A673 (cell line): ENCODE measurements at regions not wholly inside any gene's neighbourhood (a gene's known extent, or its start where the extent isn't known, plus 50 kb on each side); places are given as distances from the start of the nearest gene placed in this dataset.

Experiments
- EZH2 ChIP-seq: fragments of 200-600 bp; sonication (generic); IDR thresholded peaks from 2 replicates; pipeline ENCODE4 v1.6.1; 2017; ENCODE audit warnings: borderline replicate concordance, low read depth, mild to moderate bottlenecking, mixed read lengths, antibody characterized with exemption, low read length; ENCODE audit not compliant: poor library complexity, severe bottlenecking
- TF ChIP-seq, protein P1 (sequence below): fragments of 300-800, 200-600 bp; sonication (generic); conservative IDR thresholded peaks from 2 replicates; pipeline ENCODE4 v1.5.1; 2017; ENCODE audit warnings: low read depth, mild to moderate bottlenecking, antibody characterized with exemption, low read length, moderate library complexity, mixed read lengths

DNA sequence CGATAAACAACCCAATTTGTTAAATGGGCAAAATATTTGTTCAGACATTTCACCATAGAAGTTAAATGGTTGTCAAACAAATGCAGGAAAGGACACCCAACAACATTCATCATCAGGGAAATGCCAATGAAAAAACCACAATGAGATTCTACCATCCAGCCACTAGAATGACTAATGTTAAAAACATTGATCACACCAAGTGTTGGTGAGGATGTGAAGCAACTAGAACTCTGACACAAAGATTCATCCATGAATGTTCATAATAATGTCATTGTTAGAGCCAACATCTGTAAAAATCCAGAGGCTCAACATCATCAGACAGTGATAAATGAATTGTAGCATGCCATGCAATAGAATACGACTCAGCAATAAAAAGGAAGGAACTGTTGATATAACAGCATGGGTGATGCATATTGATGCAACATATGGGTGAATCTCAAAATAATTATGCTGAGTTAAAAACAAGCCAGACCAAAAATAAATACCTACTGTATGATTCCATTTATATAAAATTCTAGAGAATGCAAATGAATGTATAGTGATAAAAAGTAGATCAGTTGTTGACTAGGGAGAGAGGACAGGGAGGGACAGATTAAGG lies 55.9 kb upstream of the UNC5A start:
- TF ChIP-seq, protein P1, sequence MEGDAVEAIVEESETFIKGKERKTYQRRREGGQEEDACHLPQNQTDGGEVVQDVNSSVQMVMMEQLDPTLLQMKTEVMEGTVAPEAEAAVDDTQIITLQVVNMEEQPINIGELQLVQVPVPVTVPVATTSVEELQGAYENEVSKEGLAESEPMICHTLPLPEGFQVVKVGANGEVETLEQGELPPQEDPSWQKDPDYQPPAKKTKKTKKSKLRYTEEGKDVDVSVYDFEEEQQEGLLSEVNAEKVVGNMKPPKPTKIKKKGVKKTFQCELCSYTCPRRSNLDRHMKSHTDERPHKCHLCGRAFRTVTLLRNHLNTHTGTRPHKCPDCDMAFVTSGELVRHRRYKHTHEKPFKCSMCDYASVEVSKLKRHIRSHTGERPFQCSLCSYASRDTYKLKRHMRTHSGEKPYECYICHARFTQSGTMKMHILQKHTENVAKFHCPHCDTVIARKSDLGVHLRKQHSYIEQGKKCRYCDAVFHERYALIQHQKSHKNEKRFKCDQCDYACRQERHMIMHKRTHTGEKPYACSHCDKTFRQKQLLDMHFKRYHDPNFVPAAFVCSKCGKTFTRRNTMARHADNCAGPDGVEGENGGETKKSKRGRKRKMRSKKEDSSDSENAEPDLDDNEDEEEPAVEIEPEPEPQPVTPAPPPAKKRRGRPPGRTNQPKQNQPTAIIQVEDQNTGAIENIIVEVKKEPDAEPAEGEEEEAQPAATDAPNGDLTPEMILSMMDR = no peak
- no peak for TF ChIP-seq EZH2
